Progenitor cell of endocrine pancreas (in vitro differentiated cells): ENCODE measurements at regions not wholly inside any gene's neighbourhood (a gene's known extent, or its start where the extent isn't known, plus 50 kb on each side); places are given as distances from the start of the nearest gene placed in this dataset.

ENCODE experiments used
- DNase-seq: peaks from one replicate; pipeline ENCODE4 v3.0.0; 2021; ENCODE audit warnings: low spot score; ENCODE audit not compliant: unreplicated experiment
- H3K27ac Mint-ChIP-seq: 2 replicates; pipeline ENCODE4 v1.8.0; 2021; ENCODE audit warnings: mild to moderate bottlenecking, moderate library complexity, mixed read lengths
- H3K27me3 Mint-ChIP-seq: 2 replicates; pipeline ENCODE4 v1.8.0; 2021; ENCODE audit warnings: mixed read lengths
- H3K36me3 Mint-ChIP-seq: 2 replicates; pipeline ENCODE4 v1.8.0; 2022; ENCODE audit warnings: mixed read lengths; ENCODE audit not compliant: insufficient read depth
- H3K4me1 Mint-ChIP-seq: 2 replicates; pipeline ENCODE4 v1.8.0; 2021; ENCODE audit warnings: low read depth, mixed read lengths
- H3K4me3 Mint-ChIP-seq: 2 replicates; pipeline ENCODE4 v1.8.0; 2021; ENCODE audit warnings: low read depth, mild to moderate bottlenecking, moderate library complexity, mixed read lengths
- H3K9me3 Mint-ChIP-seq: 2 replicates; pipeline ENCODE4 v1.8.0; 2021; ENCODE audit warnings: low read depth, mixed read lengths
- CTCF ChIP-seq: fragments of 200-600 bp; sonication (generic); IDR thresholded peaks from one replicate; pipeline ENCODE4 v1.5.0; 2021; ENCODE audit warnings: antibody characterized with exemption, mild to moderate bottlenecking; ENCODE audit not compliant: unreplicated experiment

GRCh38 chr10:36766940-36767339 is 358.5 kb upstream of the ANKRD30A start:
- Mint-ChIP-seq H3K4me1 (no peaks in the 10 kb centered on the region), H3K9me3 (no peaks in the 10 kb centered on the region), H3K36me3 (no peaks in the 10 kb centered on the region), H3K27me3 (no peaks in the 10 kb centered on the region), H3K27ac (no peak overlapping the region), H3K4me3 (no peak overlapping the region)
- no peak for TF ChIP-seq CTCF
- no peak for DNase-seq

GRCh38 chr10:36766415-36766810 is 359.0 kb upstream of the ANKRD30A start:
- H3K36me3 Mint-ChIP-seq = no peaks in the 10 kb centered on the region
- H3K4me3 Mint-ChIP-seq = no peak overlapping the region
- no peaks in the 10 kb centered on the region for H3K4me1 Mint-ChIP-seq
- H3K27ac Mint-ChIP-seq = no peak overlapping the region
- H3K9me3 Mint-ChIP-seq = no peaks in the 10 kb centered on the region
- no peaks in the 10 kb centered on the region for H3K27me3 Mint-ChIP-seq
- DNase-seq = no peak
- TF ChIP-seq CTCF = no peak

GRCh38 chr10:36765782-36766414 is 359.5 kb upstream of the ANKRD30A start:
- Mint-ChIP-seq H3K27ac (no peak overlapping the region), H3K27me3 (no peaks in the 10 kb centered on the region), H3K4me1 (no peaks in the 10 kb centered on the region), H3K4me3 (no peak overlapping the region), H3K36me3 (no peaks in the 10 kb centered on the region), H3K9me3 (no peaks in the 10 kb centered on the region)
- no peak for DNase-seq
- no peak for TF ChIP-seq CTCF

- TF ChIP-seq CTCF = no peak
- Mint-ChIP-seq H3K9me3 (no peaks in the 10 kb centered on the region), H3K27me3 (no peaks in the 10 kb centered on the region), H3K4me1 (no peaks in the 10 kb centered on the region), H3K36me3 (no peaks in the 10 kb centered on the region), H3K27ac (no peak overlapping the region), H3K4me3 (no peak overlapping the region)
- DNase-seq = no peak
Observed at GRCh38 chr10:36764823-36765222, 360.6 kb upstream of the ANKRD30A start.

- no peak overlapping the region for H3K27ac Mint-ChIP-seq
- H3K9me3 Mint-ChIP-seq = no peaks in the 10 kb centered on the region
- DNase-seq = no peak
- no peak overlapping the region for H3K4me3 Mint-ChIP-seq
- H3K4me1 Mint-ChIP-seq = no peaks in the 10 kb centered on the region
- no peak for TF ChIP-seq CTCF
- H3K27me3 Mint-ChIP-seq = no peaks in the 10 kb centered on the region
- H3K36me3 Mint-ChIP-seq = no peaks in the 10 kb centered on the region
Observed at GRCh38 chr10:36761121-36761520, 364.3 kb upstream of the ANKRD30A start.
